ENCODE measurements at regions not wholly inside any gene's neighbourhood (a gene's known extent, or its start where the extent isn't known, plus 50 kb on each side); places are given as distances from the start of the nearest gene placed in this dataset.

DNA sequence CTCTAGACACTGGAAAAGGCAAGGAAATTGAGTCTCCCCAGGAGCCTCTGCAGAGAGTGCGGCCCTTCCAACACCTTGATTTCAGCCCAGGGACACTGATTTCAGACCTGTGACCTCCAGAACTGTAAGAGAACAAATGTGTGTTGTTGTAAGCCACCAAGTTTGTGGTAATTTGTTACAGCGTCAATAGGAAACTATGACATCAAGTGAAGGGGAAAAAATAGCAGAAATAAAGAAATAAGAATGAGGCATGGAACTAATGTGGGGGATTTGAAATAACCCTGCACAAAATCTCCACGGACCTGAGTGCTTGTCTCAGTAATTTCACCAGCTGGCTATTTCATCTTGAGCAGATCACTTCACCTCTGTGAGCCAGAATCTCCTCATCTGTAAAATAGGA is 227.8 kb upstream of the JUN start:
- TF ChIP-seq, protein P1, sequence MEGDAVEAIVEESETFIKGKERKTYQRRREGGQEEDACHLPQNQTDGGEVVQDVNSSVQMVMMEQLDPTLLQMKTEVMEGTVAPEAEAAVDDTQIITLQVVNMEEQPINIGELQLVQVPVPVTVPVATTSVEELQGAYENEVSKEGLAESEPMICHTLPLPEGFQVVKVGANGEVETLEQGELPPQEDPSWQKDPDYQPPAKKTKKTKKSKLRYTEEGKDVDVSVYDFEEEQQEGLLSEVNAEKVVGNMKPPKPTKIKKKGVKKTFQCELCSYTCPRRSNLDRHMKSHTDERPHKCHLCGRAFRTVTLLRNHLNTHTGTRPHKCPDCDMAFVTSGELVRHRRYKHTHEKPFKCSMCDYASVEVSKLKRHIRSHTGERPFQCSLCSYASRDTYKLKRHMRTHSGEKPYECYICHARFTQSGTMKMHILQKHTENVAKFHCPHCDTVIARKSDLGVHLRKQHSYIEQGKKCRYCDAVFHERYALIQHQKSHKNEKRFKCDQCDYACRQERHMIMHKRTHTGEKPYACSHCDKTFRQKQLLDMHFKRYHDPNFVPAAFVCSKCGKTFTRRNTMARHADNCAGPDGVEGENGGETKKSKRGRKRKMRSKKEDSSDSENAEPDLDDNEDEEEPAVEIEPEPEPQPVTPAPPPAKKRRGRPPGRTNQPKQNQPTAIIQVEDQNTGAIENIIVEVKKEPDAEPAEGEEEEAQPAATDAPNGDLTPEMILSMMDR (IDR thresholded peaks at IDR 0.05; ENCODE audit: poor library complexity), result no peak
- TF ChIP-seq EZH2phosphoT487 (IDR thresholded peaks at IDR 0.05; ENCODE audit: low read depth, severe bottlenecking, unreplicated experiment), result no peak
- no peak for TF ChIP-seq EZH2 (IDR thresholded peaks at IDR 0.05; ENCODE audit: borderline replicate concordance)

Measured in hepatocyte (in vitro differentiated cells).